IMR-90 (cell line): ENCODE measurements at regions not wholly inside any gene's neighbourhood (a gene's known extent, or its start where the extent isn't known, plus 50 kb on each side); places are given as distances from the start of the nearest gene placed in this dataset.

Source experiments
- ATAC-seq: fragments of 200-7000 bp; cut with Tn5 transposase; 2 replicates; pipeline ENCODE4 v1.9.1; 2020; ENCODE audit warnings: low read depth, mild to moderate bottlenecking, moderate library complexity
- BruUV-seq: library from RNA; stranded (reverse); fragments of 400-500 nt; replicated peaks from 2 replicates; lab custom pipeline; 2021; lab: Mats Ljungman, UMichigan
- CTCF ChIA-PET: fragments of 300-600 bp; formaldehyde crosslinking; extraction: SDS; loops from one replicate; lab custom pipeline; 2021; ENCODE audit warnings: antibody characterized with exemption; lab: Yijun Ruan, JAX
- POLR2A ChIA-PET: fragments of 300-600 bp; sonication (Branson Sonifier 250); formaldehyde crosslinking; loops from one replicate; lab custom pipeline; 2022; ENCODE audit warnings: antibody characterized with exemption; ENCODE audit not compliant: unreplicated experiment; lab: Charles Lee
- DNase-seq: peaks from one replicate; pipeline ENCODE4 v3.0.0; 2013
- H2AFZ ChIP-seq: replicated peaks from 2 replicates; pipeline ENCODE3; 2013; ENCODE audit warnings: low read length, mild to moderate bottlenecking; ENCODE audit not compliant: poor library complexity
- H2AK5ac ChIP-seq: 2 replicates; pipeline ENCODE4 v1.6.1; 2013; ENCODE audit warnings: low read depth, low read length, inconsistent platforms
- H2AK9ac ChIP-seq: replicated peaks from 2 replicates; pipeline ENCODE3; 2013; ENCODE audit warnings: mild to moderate bottlenecking, low read depth, low read length, moderate library complexity; ENCODE audit not compliant: poor library complexity
- H2BK120ac ChIP-seq: 2 replicates; pipeline ENCODE4 v1.6.1; 2013; ENCODE audit warnings: low read depth, low read length, inconsistent platforms
- H2BK15ac ChIP-seq: 3 replicates; pipeline ENCODE4 v1.6.1; 2013; ENCODE audit warnings: low read depth, low read length, inconsistent platforms
- H2BK20ac ChIP-seq: 2 replicates; pipeline ENCODE4 v1.6.1; 2013; ENCODE audit warnings: low read depth, mild to moderate bottlenecking, inconsistent platforms, low read length, moderate library complexity
- H2BK5ac ChIP-seq: 2 replicates; pipeline ENCODE4 v1.6.1; 2013; ENCODE audit warnings: mild to moderate bottlenecking, low read depth, low read length, inconsistent platforms; ENCODE audit not compliant: poor library complexity, severe bottlenecking
- H3K14ac ChIP-seq: replicated peaks from 2 replicates; pipeline ENCODE4 v1.6.1; 2013; ENCODE audit warnings: low read depth, low read length, inconsistent platforms
- H3K18ac ChIP-seq: 2 replicates; pipeline ENCODE4 v1.6.1; 2013; ENCODE audit warnings: low read depth, low read length, control low read depth
- H3K23ac ChIP-seq: 2 replicates; pipeline ENCODE4 v1.6.1; 2013; ENCODE audit warnings: low read depth, low read length, inconsistent platforms
- H3K27ac ChIP-seq: 2 replicates; pipeline ENCODE4 v1.5.1; 2013; ENCODE audit warnings: mild to moderate bottlenecking, control low read depth, low read length; ENCODE audit not compliant: insufficient read depth
- H3K27me3 ChIP-seq: 2 replicates; pipeline ENCODE4 v1.6.1; 2013; ENCODE audit warnings: low read length; ENCODE audit not compliant: control insufficient read depth, insufficient read depth
- H3K36me3 ChIP-seq: 2 replicates; pipeline ENCODE4 v1.6.1; 2013; ENCODE audit warnings: low read length, mixed read lengths; ENCODE audit not compliant: control insufficient read depth, insufficient read depth
- H3K4ac ChIP-seq: 2 replicates; pipeline ENCODE4 v1.6.1; 2013; ENCODE audit warnings: low read depth, low read length, inconsistent platforms
- H3K4me1 ChIP-seq: 2 replicates; pipeline ENCODE4 v1.6.1; 2013; ENCODE audit warnings: low read length, mixed read lengths; ENCODE audit not compliant: control insufficient read depth, insufficient read depth
- H3K4me2 ChIP-seq: 2 replicates; pipeline ENCODE4 v1.6.1; 2013; ENCODE audit warnings: low read depth, mild to moderate bottlenecking, control low read depth, low read length, moderate library complexity
- H3K4me3 ChIP-seq: 2 replicates; pipeline ENCODE4 v1.5.1; 2013; ENCODE audit warnings: low read depth, mild to moderate bottlenecking, control low read depth, low read length, moderate library complexity; ENCODE audit not compliant: insufficient read depth
- H3K56ac ChIP-seq: 2 replicates; pipeline ENCODE4 v1.6.1; 2013; ENCODE audit warnings: low read length, inconsistent platforms; ENCODE audit not compliant: insufficient read depth; ENCODE audit errors: extremely low read depth
- H3K79me1 ChIP-seq, 2 experiments: 2 replicates each; pipeline ENCODE4 v1.6.1; 2013; ENCODE audit warnings: low read length in 2 of 2, inconsistent platforms in 1 of 2, low read depth in 1 of 2
- H3K9ac ChIP-seq: 2 replicates; pipeline ENCODE4 v1.6.1; 2013; ENCODE audit warnings: low read depth, low read length, control low read depth
- H3K9me1 ChIP-seq: 2 replicates; pipeline ENCODE4 v1.6.1; 2013; ENCODE audit warnings: low read length, inconsistent platforms; ENCODE audit not compliant: insufficient read depth
- H3K9me3 ChIP-seq: 2 replicates; pipeline ENCODE4 v1.6.1; 2013; ENCODE audit warnings: low read length; ENCODE audit not compliant: control insufficient read depth, insufficient read depth
- H4K20me1 ChIP-seq: 2 replicates; pipeline ENCODE4 v1.6.1; 2013; ENCODE audit warnings: low read length, inconsistent platforms; ENCODE audit not compliant: insufficient read depth
- H4K5ac ChIP-seq: 2 replicates; pipeline ENCODE4 v1.6.1; 2013; ENCODE audit warnings: mild to moderate bottlenecking, low read depth, low read length, control low read depth
- H4K8ac ChIP-seq, 2 experiments: 2 replicates each; pipeline ENCODE4 v1.6.1; 2013; ENCODE audit warnings: low read depth in 2 of 2, low read length in 2 of 2, control low read depth in 1 of 2, inconsistent platforms in 1 of 2
- H4K91ac ChIP-seq: 2 replicates; pipeline ENCODE4 v1.6.1; 2013; ENCODE audit warnings: low read depth, low read length, inconsistent platforms; ENCODE audit not compliant: insufficient read depth
- ELK1 ChIP-seq: fragments of 150-350 bp; IDR thresholded peaks from 2 replicates; pipeline ENCODE4 v1.6.1; 2016; ENCODE audit warnings: low read depth, mild to moderate bottlenecking, low read length, moderate library complexity, borderline replicate concordance
- MXI1 ChIP-seq: IDR thresholded peaks from 2 replicates; pipeline ENCODE4 v1.6.1; 2012; ENCODE audit warnings: low read depth, mild to moderate bottlenecking, low read length, moderate library complexity, borderline replicate concordance
- NFE2L2 ChIP-seq: fragments of 150-350 bp; IDR thresholded peaks from 2 replicates; pipeline ENCODE4 v1.6.1; 2016; ENCODE audit warnings: low read depth, mild to moderate bottlenecking, low read length
- RFX5 ChIP-seq: IDR thresholded peaks from 2 replicates; pipeline ENCODE4 v1.8.0; 2012; ENCODE audit warnings: low read depth, mild to moderate bottlenecking, low read length, moderate library complexity
- WGBS, 2 experiments: methylation state at CpG; one replicate each; pipeline versions ENCODE4 v1.1.5 to v1.1.7; 2013; ENCODE audit warnings: missing lambda C conversion rate in 2 of 2; ENCODE audit not compliant: insufficient read length in 1 of 2; ENCODE audit errors: extremely low coverage in 2 of 2; 5-methylcytosine and 5-hydroxymethylcytosine counted together
- dilution Hi-C: fragments of 300-500 bp; cut with HindIII; formaldehyde crosslinking; loops from one replicate; pipeline ENCODE4 v1.14.3; 2018; ENCODE audit warnings: low sequenced_read_pairs; ENCODE audit not compliant: unreplicated experiment
- in situ Hi-C: fragments of 300-500 bp; cut with MboI; formaldehyde crosslinking; loops from 3 replicates; pipeline ENCODE4 v1.14.3; 2019; ENCODE audit warnings: low sequenced_read_pairs, inconsistent platforms, mixed read lengths
- intact Hi-C: fragments of 100-400 bp; cut with micrococcal nuclease; formaldehyde crosslinking; loops from 2 replicates; pipeline ENCODE4 v1.10.0; 2022
- TF ChIP-seq, protein P1 (sequence below): conservative IDR thresholded peaks from 2 replicates; pipeline ENCODE4 v1.5.1; 2012; ENCODE audit warnings: mild to moderate bottlenecking, low read depth, low read length, improper control_type of control experiment

DNA sequence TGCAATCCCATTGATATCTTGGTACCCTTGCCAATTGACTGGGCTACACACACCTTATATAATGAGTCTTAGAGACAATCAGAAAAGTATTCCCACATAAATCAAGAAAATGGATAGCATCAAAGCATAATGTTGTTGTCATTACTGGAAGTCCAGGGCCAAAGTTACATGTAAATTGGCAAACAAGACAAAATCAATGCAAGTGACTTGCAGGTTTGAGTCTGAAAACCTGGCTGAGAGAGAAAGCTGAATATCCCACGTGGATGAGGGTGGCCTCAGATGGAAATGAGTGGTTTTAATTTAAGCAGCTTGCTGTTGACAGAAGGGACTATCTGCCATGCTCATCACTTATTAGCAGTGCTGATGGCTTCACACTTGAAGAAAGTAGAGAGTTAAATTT lies 324.0 kb upstream of the MON1B start:
- Histone ChIP-seq H2AK9ac (no peak overlapping the region), H2BK15ac (no peak overlapping the region), H3K4me1 (no peaks in the 10 kb centered on the region), H3K14ac (no peak overlapping the region), H4K20me1 (no peaks in the 10 kb centered on the region), H4K91ac (no peak overlapping the region), H3K9ac (no peak overlapping the region), H4K8ac (no peak overlapping the region), H3K4me2 (no peak overlapping the region), H3K23ac (no peak overlapping the region), H3K18ac (no peak overlapping the region), H2AK5ac (no peak overlapping the region), H3K4me3 (no peak overlapping the region), H3K27me3 (no peaks in the 10 kb centered on the region), H2BK20ac (no peak overlapping the region), H2AFZ (no peak overlapping the region), H3K27ac (no peak overlapping the region), H3K36me3 (no peaks in the 10 kb centered on the region), H3K56ac (no peak overlapping the region), H3K4ac (no peak overlapping the region), H4K5ac (no peak overlapping the region), H3K79me1 (no peaks in the 10 kb centered on the region), H2BK120ac (no peak overlapping the region), H2BK5ac (no peak overlapping the region), H3K9me1 (no peaks in the 10 kb centered on the region), H3K9me3 (0 out of 2 replicates have a peak, but pooled peaks cover 2% of the 10 kb centered on the region)
- BruUV-seq, result no TSS peak
- no peak for TF ChIP-seq MXI1
- TF ChIP-seq RFX5, result no peak
- TF ChIP-seq, protein P1, sequence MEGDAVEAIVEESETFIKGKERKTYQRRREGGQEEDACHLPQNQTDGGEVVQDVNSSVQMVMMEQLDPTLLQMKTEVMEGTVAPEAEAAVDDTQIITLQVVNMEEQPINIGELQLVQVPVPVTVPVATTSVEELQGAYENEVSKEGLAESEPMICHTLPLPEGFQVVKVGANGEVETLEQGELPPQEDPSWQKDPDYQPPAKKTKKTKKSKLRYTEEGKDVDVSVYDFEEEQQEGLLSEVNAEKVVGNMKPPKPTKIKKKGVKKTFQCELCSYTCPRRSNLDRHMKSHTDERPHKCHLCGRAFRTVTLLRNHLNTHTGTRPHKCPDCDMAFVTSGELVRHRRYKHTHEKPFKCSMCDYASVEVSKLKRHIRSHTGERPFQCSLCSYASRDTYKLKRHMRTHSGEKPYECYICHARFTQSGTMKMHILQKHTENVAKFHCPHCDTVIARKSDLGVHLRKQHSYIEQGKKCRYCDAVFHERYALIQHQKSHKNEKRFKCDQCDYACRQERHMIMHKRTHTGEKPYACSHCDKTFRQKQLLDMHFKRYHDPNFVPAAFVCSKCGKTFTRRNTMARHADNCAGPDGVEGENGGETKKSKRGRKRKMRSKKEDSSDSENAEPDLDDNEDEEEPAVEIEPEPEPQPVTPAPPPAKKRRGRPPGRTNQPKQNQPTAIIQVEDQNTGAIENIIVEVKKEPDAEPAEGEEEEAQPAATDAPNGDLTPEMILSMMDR, result no peak
- TF ChIP-seq ELK1, result no peak
- no peak for TF ChIP-seq NFE2L2
- ChIA-PET POLR2A (no interaction called here), CTCF (no interaction called here)
- no peak for DNase-seq
- no peak for ATAC-seq
- WGBS, 2 experiments, result no CpG with 5 or more reads among the region's 1 CpG
- dilution Hi-C loops, result no loop called here
- intact Hi-C loops, result no loop called here
- in situ Hi-C loops, result no loop called here
